ENCODE measurements at regions not wholly inside any gene's neighbourhood (a gene's known extent, or its start where the extent isn't known, plus 50 kb on each side); places are given as distances from the start of the nearest gene placed in this dataset.

- H3K4me3 ChIP-seq (ENCODE audit: low read depth, low read length), result no peak overlapping the region
- no peak for DNase-seq (ENCODE audit: low read depth, low spot score)
- CTCF ChIA-PET, result no interaction called here
- POLR2A ChIA-PET, result no interaction called here
- no peak for TF ChIP-seq CTCF (IDR thresholded peaks at IDR 0.05; ENCODE audit: insufficient read depth, low read length, missing control alignments)
Observed at GRCh38 chr13:80584306-80584705, 243.4 kb upstream of the SPRY2 start.

GRCh38 chr13:80577926-80578670 lies 237.2 kb upstream of the SPRY2 start:
- DNase-seq (ENCODE audit: low read depth, low spot score), result no peak
- POLR2A ChIA-PET, result no interaction called here
- no peak for TF ChIP-seq CTCF (IDR thresholded peaks at IDR 0.05; ENCODE audit: insufficient read depth, low read length, missing control alignments)
- CTCF ChIA-PET, result no interaction called here
- H3K4me3 ChIP-seq (ENCODE audit: low read depth, low read length), result no peak overlapping the region

GRCh38 chr13:80577285-80577684 lies 236.4 kb upstream of the SPRY2 start:
- CTCF ChIA-PET, result no interaction called here
- no peak overlapping the region for H3K4me3 ChIP-seq (ENCODE audit: low read depth, low read length)
- no peak for DNase-seq (ENCODE audit: low read depth, low spot score)
- POLR2A ChIA-PET, result no interaction called here
- TF ChIP-seq CTCF (IDR thresholded peaks at IDR 0.05; ENCODE audit: insufficient read depth, low read length, missing control alignments), result no peak

GRCh38 chr13:80574113-80574850 lies 233.4 kb upstream of the SPRY2 start:
- ChIA-PET POLR2A (no interaction called here), CTCF (no interaction called here)
- no peak for DNase-seq (ENCODE audit: low read depth, low spot score)
- TF ChIP-seq CTCF (IDR thresholded peaks at IDR 0.05; ENCODE audit: insufficient read depth, low read length, missing control alignments), result no peak
- H3K4me3 ChIP-seq (ENCODE audit: low read depth, low read length), result no peak overlapping the region

GRCh38 chr13:80572923-80573316 lies 232.0 kb upstream of the SPRY2 start:
- TF ChIP-seq CTCF (IDR thresholded peaks at IDR 0.05; ENCODE audit: insufficient read depth, low read length, missing control alignments), result no peak
- DNase-seq (ENCODE audit: low read depth, low spot score), result no peak
- POLR2A ChIA-PET, result no interaction called here
- CTCF ChIA-PET, result no interaction called here
- H3K4me3 ChIP-seq (ENCODE audit: low read depth, low read length), result no peak overlapping the region

- TF ChIP-seq CTCF (IDR thresholded peaks at IDR 0.05; ENCODE audit: insufficient read depth, low read length, missing control alignments), result no peak
- POLR2A ChIA-PET, result no interaction called here
- no peak for DNase-seq (ENCODE audit: low read depth, low spot score)
- no peak overlapping the region for H3K4me3 ChIP-seq (ENCODE audit: low read depth, low read length)
- CTCF ChIA-PET, result no interaction called here
Observed at GRCh38 chr13:80572308-80572922, 231.5 kb upstream of the SPRY2 start.
